Ovary (tissue), 3 donors: ENCODE measurements at regions not wholly inside any gene's neighbourhood (a gene's known extent, or its start where the extent isn't known, plus 50 kb on each side); places are given as distances from the start of the nearest gene placed in this dataset.

Source experiments
- EP300 ChIP-seq: sonication (generic); formaldehyde crosslinking; IDR thresholded peaks from one replicate; pipeline ENCODE4 v1.6.1; 2017; ENCODE audit warnings: antibody characterized with exemption
- POLR2A ChIP-seq: fragments of 450-650 bp; IDR thresholded peaks from one replicate; pipeline ENCODE4 v1.6.1; 2017; ENCODE audit warnings: antibody characterized with exemption, mild to moderate bottlenecking, moderate library complexity
- TF ChIP-seq, protein P1 (sequence below), 3 donors: fragments of 450-650 bp in 2 of 3; fragments of 200-600 bp in 1 of 3; IDR thresholded peaks; one replicate each; pipeline versions ENCODE4 v1.5.1 to v1.8.0; 2016 to 2022; ENCODE audit warnings: antibody characterized with exemption in 3 of 3, mild to moderate bottlenecking in 1 of 3
- donor health status: DM: no; HTN: no; CAD: no.

DNA sequence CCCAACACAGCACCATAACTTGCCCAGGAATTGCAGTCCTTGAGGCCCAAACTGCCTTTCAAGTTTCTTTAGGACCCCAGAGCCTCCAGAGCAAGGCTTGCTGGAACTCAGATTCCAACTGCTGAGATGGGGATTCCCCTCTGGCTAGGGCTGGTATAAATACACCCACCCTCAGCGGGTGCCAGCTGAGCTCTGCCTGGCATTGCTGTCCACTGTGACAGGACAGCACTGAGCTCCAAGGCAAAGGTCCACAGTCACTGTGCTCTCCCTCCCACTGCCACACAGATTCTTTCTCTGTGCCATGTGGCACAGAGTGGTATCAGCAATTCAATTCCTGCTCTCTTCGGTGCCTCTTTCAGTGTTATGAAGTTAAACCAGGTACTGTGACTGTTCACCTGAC lies 304.2 kb upstream of the LMCD1 start:
- TF ChIP-seq, protein P1, sequence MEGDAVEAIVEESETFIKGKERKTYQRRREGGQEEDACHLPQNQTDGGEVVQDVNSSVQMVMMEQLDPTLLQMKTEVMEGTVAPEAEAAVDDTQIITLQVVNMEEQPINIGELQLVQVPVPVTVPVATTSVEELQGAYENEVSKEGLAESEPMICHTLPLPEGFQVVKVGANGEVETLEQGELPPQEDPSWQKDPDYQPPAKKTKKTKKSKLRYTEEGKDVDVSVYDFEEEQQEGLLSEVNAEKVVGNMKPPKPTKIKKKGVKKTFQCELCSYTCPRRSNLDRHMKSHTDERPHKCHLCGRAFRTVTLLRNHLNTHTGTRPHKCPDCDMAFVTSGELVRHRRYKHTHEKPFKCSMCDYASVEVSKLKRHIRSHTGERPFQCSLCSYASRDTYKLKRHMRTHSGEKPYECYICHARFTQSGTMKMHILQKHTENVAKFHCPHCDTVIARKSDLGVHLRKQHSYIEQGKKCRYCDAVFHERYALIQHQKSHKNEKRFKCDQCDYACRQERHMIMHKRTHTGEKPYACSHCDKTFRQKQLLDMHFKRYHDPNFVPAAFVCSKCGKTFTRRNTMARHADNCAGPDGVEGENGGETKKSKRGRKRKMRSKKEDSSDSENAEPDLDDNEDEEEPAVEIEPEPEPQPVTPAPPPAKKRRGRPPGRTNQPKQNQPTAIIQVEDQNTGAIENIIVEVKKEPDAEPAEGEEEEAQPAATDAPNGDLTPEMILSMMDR (IDR thresholded peaks at IDR 0.05), result no peak
- TF ChIP-seq EP300 (no peak), POLR2A (no peak)
